ENCODE measurements at regions not wholly inside any gene's neighbourhood (a gene's known extent, or its start where the extent isn't known, plus 50 kb on each side); places are given as distances from the start of the nearest gene placed in this dataset.

DNA sequence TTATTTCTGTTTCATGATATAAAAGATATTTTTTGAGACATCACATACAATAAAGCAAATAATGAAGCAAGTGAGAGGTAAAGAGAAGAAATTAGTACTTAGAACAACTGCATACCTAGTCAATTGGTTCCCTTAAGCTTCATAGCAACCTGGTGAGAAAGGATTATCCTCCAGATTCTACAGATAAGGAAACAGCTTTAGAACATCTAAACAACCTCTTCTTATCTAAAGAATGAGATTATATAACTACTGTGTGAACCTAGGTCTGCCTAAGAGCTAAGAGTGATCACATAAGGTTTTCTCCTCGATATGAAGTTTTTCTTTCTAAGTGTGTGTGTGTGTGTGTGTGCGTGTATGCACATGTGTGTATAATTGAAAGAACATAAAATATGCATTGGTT, 265.1 kb downstream of the NOL4 start:
- intact Hi-C loops (cut with DNase I) = no loop called here
- Histone ChIP-seq H3K9me3 (ENCODE audit: control insufficient read depth, low read length) (no peaks in the 10 kb centered on the region), H3K36me3 (ENCODE audit: control insufficient read depth in 1 of 2, insufficient read depth in 2 of 2, low read length in 1 of 2) (no peaks in the 10 kb centered on the region), H3K27ac (ENCODE audit: low read depth in 1 of 2, low read length in 2 of 2) (no peak overlapping the region), H3K27me3 (ENCODE audit: control insufficient read depth in 1 of 2, insufficient read depth in 2 of 2, low read length in 1 of 2) (no peaks in the 10 kb centered on the region), H3K4me1 (ENCODE audit: control insufficient read depth in 1 of 2, insufficient read depth in 2 of 2, low read length in 2 of 2) (no peaks in the 10 kb centered on the region), H3K4me3 (ENCODE audit: low read length in 2 of 2) (no peak overlapping the region)
- ATAC-seq (ENCODE audit: low FRiP score) = no peak
- no peak for DNase-seq
- WGBS, 2 donors = 80 to 81% methylated on average over 2 of the region's 2 CpGs

GRCh38 chr18:33957707-33958106, 267.0 kb downstream of the NOL4 start:
- no peaks in the 10 kb centered on the region for H3K27me3 ChIP-seq (ENCODE audit: control insufficient read depth in 1 of 2, insufficient read depth in 2 of 2, low read length in 1 of 2)
- intact Hi-C loops (cut with DNase I) = no loop called here
- no peak overlapping the region for H3K27ac ChIP-seq (ENCODE audit: low read depth in 1 of 2, low read length in 2 of 2)
- H3K4me3 ChIP-seq (ENCODE audit: low read length in 2 of 2) = no peak overlapping the region
- no peaks in the 10 kb centered on the region for H3K9me3 ChIP-seq (ENCODE audit: control insufficient read depth, low read length)
- no peaks in the 10 kb centered on the region for H3K4me1 ChIP-seq (ENCODE audit: control insufficient read depth in 1 of 2, insufficient read depth in 2 of 2, low read length in 2 of 2)
- DNase-seq (no peak), ATAC-seq (ENCODE audit: low FRiP score) (no peak)
- H3K36me3 ChIP-seq (ENCODE audit: control insufficient read depth in 1 of 2, insufficient read depth in 2 of 2, low read length in 1 of 2) = no peaks in the 10 kb centered on the region
- WGBS, 2 donors = 58% methylated on average over 5 of the region's 5 CpGs

GRCh38 chr18:33951031-33951430, 273.7 kb downstream of the NOL4 start:
- ATAC-seq (ENCODE audit: low FRiP score) = no peak
- intact Hi-C loops (cut with DNase I) = no loop called here
- 65% methylated on average over 1 of the region's 1 CpG for WGBS, 2 donors
- DNase-seq = no peak
- no peak overlapping the region for H3K27ac ChIP-seq (ENCODE audit: low read depth in 1 of 2, low read length in 2 of 2)
- H3K36me3 ChIP-seq (ENCODE audit: control insufficient read depth in 1 of 2, insufficient read depth in 2 of 2, low read length in 1 of 2) = no peaks in the 10 kb centered on the region
- H3K9me3 ChIP-seq (ENCODE audit: control insufficient read depth, low read length) = no peaks in the 10 kb centered on the region
- H3K4me1 ChIP-seq (ENCODE audit: control insufficient read depth in 1 of 2, insufficient read depth in 2 of 2, low read length in 2 of 2) = no peaks in the 10 kb centered on the region
- H3K27me3 ChIP-seq (ENCODE audit: control insufficient read depth in 1 of 2, insufficient read depth in 2 of 2, low read length in 1 of 2) = no peaks in the 10 kb centered on the region
- H3K4me3 ChIP-seq (ENCODE audit: low read length in 2 of 2) = no peak overlapping the region

GRCh38 chr18:33946336-33946735, 278.4 kb downstream of the NOL4 start:
- ATAC-seq (ENCODE audit: low FRiP score) (no peak), DNase-seq (no peak)
- Histone ChIP-seq H3K4me3 (ENCODE audit: low read length in 2 of 2) (no peak overlapping the region), H3K4me1 (ENCODE audit: control insufficient read depth in 1 of 2, insufficient read depth in 2 of 2, low read length in 2 of 2) (no peaks in the 10 kb centered on the region), H3K27ac (ENCODE audit: low read depth in 1 of 2, low read length in 2 of 2) (no peak overlapping the region), H3K27me3 (ENCODE audit: control insufficient read depth in 1 of 2, insufficient read depth in 2 of 2, low read length in 1 of 2) (no peaks in the 10 kb centered on the region), H3K36me3 (ENCODE audit: control insufficient read depth in 1 of 2, insufficient read depth in 2 of 2, low read length in 1 of 2) (no peaks in the 10 kb centered on the region), H3K9me3 (ENCODE audit: control insufficient read depth, low read length) (no peaks in the 10 kb centered on the region)
- intact Hi-C loops (cut with DNase I) = no loop called here
- 28 to 59% methylated on average over 1 of the region's 1 CpG for WGBS, 2 donors

- Histone ChIP-seq H3K27me3 (ENCODE audit: control insufficient read depth in 1 of 2, insufficient read depth in 2 of 2, low read length in 1 of 2) (no peaks in the 10 kb centered on the region), H3K4me3 (ENCODE audit: low read length in 2 of 2) (no peak overlapping the region), H3K4me1 (ENCODE audit: control insufficient read depth in 1 of 2, insufficient read depth in 2 of 2, low read length in 2 of 2) (no peaks in the 10 kb centered on the region), H3K36me3 (ENCODE audit: control insufficient read depth in 1 of 2, insufficient read depth in 2 of 2, low read length in 1 of 2) (no peaks in the 10 kb centered on the region), H3K9me3 (ENCODE audit: control insufficient read depth, low read length) (no peaks in the 10 kb centered on the region), H3K27ac (ENCODE audit: low read depth in 1 of 2, low read length in 2 of 2) (no peak overlapping the region)
- DNase-seq (no peak), ATAC-seq (ENCODE audit: low FRiP score) (no peak)
- intact Hi-C loops (cut with DNase I) = no loop called here
These were observed 280.2 kb downstream of the NOL4 start for GRCh38 chr18:33944493-33944892.

- H3K4me3 ChIP-seq (ENCODE audit: low read length in 2 of 2) = no peak overlapping the region
These were observed 287.4 kb downstream of the NOL4 start for GRCh38 chr18:33937270-33937816.

GRCh38 chr18:33934258-33934657, 290.5 kb downstream of the NOL4 start:
- Histone ChIP-seq H3K9me3 (ENCODE audit: control insufficient read depth, low read length) (no peaks in the 10 kb centered on the region), H3K4me1 (ENCODE audit: control insufficient read depth in 1 of 2, insufficient read depth in 2 of 2, low read length in 2 of 2) (no peaks in the 10 kb centered on the region), H3K4me3 (ENCODE audit: low read length in 2 of 2) (no peak overlapping the region), H3K36me3 (ENCODE audit: control insufficient read depth in 1 of 2, insufficient read depth in 2 of 2, low read length in 1 of 2) (no peaks in the 10 kb centered on the region), H3K27me3 (ENCODE audit: control insufficient read depth in 1 of 2, insufficient read depth in 2 of 2, low read length in 1 of 2) (no peaks in the 10 kb centered on the region), H3K27ac (ENCODE audit: low read depth in 1 of 2, low read length in 2 of 2) (no peak overlapping the region)
- intact Hi-C loops (cut with DNase I) = no loop called here
- WGBS, 2 donors = 98 to 100% methylated on average over 1 of the region's 1 CpG
- DNase-seq (no peak), ATAC-seq (ENCODE audit: low FRiP score) (no peak)

More at GRCh38 chr18:33937270-33937816, 287.4 kb downstream of the NOL4 start:
- Histone ChIP-seq H3K4me1 (ENCODE audit: control insufficient read depth in 1 of 2, insufficient read depth in 2 of 2, low read length in 2 of 2) (no peaks in the 10 kb centered on the region), H3K27me3 (ENCODE audit: control insufficient read depth in 1 of 2, insufficient read depth in 2 of 2, low read length in 1 of 2) (no peaks in the 10 kb centered on the region), H3K27ac (ENCODE audit: low read depth in 1 of 2, low read length in 2 of 2) (no peak overlapping the region), H3K36me3 (ENCODE audit: control insufficient read depth in 1 of 2, insufficient read depth in 2 of 2, low read length in 1 of 2) (no peaks in the 10 kb centered on the region), H3K9me3 (ENCODE audit: control insufficient read depth, low read length) (no peaks in the 10 kb centered on the region)
- intact Hi-C loops (cut with DNase I) = no loop called here
- no peak for DNase-seq
- ATAC-seq (ENCODE audit: low FRiP score) = no peak

- H3K36me3 ChIP-seq (ENCODE audit: control insufficient read depth in 1 of 2, insufficient read depth in 2 of 2, low read length in 1 of 2) = no peaks in the 10 kb centered on the region
- 2 to 8% methylated on average over 3 of the region's 3 CpGs for WGBS, 2 donors
- no peaks in the 10 kb centered on the region for H3K9me3 ChIP-seq (ENCODE audit: control insufficient read depth, low read length)
- H3K27ac ChIP-seq (ENCODE audit: low read depth in 1 of 2, low read length in 2 of 2) = no peak overlapping the region
- ATAC-seq (ENCODE audit: low FRiP score) (no peak), DNase-seq (no peak)
- H3K27me3 ChIP-seq (ENCODE audit: control insufficient read depth in 1 of 2, insufficient read depth in 2 of 2, low read length in 1 of 2) = no peaks in the 10 kb centered on the region
- H3K4me3 ChIP-seq (ENCODE audit: low read length in 2 of 2) = no peak overlapping the region
- intact Hi-C loops (cut with DNase I) = no loop called here
- H3K4me1 ChIP-seq (ENCODE audit: control insufficient read depth in 1 of 2, insufficient read depth in 2 of 2, low read length in 2 of 2) = no peaks in the 10 kb centered on the region
These were observed 296.5 kb downstream of the NOL4 start for GRCh38 chr18:33928231-33928630.

GRCh38 chr18:33924576-33924975, 300.1 kb downstream of the NOL4 start:
- Histone ChIP-seq H3K27me3 (ENCODE audit: control insufficient read depth in 1 of 2, insufficient read depth in 2 of 2, low read length in 1 of 2) (no peaks in the 10 kb centered on the region), H3K4me1 (ENCODE audit: control insufficient read depth in 1 of 2, insufficient read depth in 2 of 2, low read length in 2 of 2) (no peaks in the 10 kb centered on the region), H3K9me3 (ENCODE audit: control insufficient read depth, low read length) (no peaks in the 10 kb centered on the region), H3K27ac (ENCODE audit: low read depth in 1 of 2, low read length in 2 of 2) (no peak overlapping the region), H3K36me3 (ENCODE audit: control insufficient read depth in 1 of 2, insufficient read depth in 2 of 2, low read length in 1 of 2) (no peaks in the 10 kb centered on the region), H3K4me3 (ENCODE audit: low read length in 2 of 2) (no peak overlapping the region)
- ATAC-seq (ENCODE audit: low FRiP score) (no peak), DNase-seq (no peak)
- WGBS, 2 donors = 84 to 90% methylated on average over 3 of the region's 3 CpGs
- intact Hi-C loops (cut with DNase I) = no loop called here

All from aorta (tissue), 5 donors.